Adipocyte (in vitro differentiated cells): ENCODE measurements at regions not wholly inside any gene's neighbourhood (a gene's known extent, or its start where the extent isn't known, plus 50 kb on each side); places are given as distances from the start of the nearest gene placed in this dataset.
"Not testable (repeated sequence)": the region's sequence is repeated elsewhere in the genome, so short reads cannot be mapped to it uniquely, and the experiment has no call there.

ENCODE experiments used
- DNase-seq: peaks from one replicate; pipeline ENCODE4 v3.0.0-alpha.2; 2015; ENCODE audit warnings: low read depth
- H3K27me3 ChIP-seq: replicated peaks from 2 replicates; pipeline ENCODE4 v1.7.0; 2013; ENCODE audit warnings: mild to moderate bottlenecking, low read length, moderate library complexity; ENCODE audit not compliant: control insufficient read depth, insufficient read depth
- H3K36me3 ChIP-seq: 2 replicates; pipeline ENCODE4 v1.7.0; 2013; ENCODE audit warnings: low read length, mild to moderate bottlenecking, moderate library complexity; ENCODE audit not compliant: control insufficient read depth, insufficient read depth, severe bottlenecking
- H3K4me1 ChIP-seq: 2 replicates; pipeline ENCODE4 v1.7.0; 2013; ENCODE audit warnings: mild to moderate bottlenecking, low read length, moderate library complexity; ENCODE audit not compliant: control insufficient read depth, insufficient read depth
- H3K4me3 ChIP-seq: 2 replicates; pipeline ENCODE4 v1.7.0; 2013; ENCODE audit warnings: mild to moderate bottlenecking, low read length, moderate library complexity
- H3K9ac ChIP-seq: 2 replicates; pipeline ENCODE4 v1.7.0; 2013; ENCODE audit warnings: mild to moderate bottlenecking, low read length, moderate library complexity
- H3K9me3 ChIP-seq: 2 replicates; pipeline ENCODE4 v1.7.0; 2013; ENCODE audit warnings: mild to moderate bottlenecking, low read length, moderate library complexity; ENCODE audit not compliant: control insufficient read depth

DNA sequence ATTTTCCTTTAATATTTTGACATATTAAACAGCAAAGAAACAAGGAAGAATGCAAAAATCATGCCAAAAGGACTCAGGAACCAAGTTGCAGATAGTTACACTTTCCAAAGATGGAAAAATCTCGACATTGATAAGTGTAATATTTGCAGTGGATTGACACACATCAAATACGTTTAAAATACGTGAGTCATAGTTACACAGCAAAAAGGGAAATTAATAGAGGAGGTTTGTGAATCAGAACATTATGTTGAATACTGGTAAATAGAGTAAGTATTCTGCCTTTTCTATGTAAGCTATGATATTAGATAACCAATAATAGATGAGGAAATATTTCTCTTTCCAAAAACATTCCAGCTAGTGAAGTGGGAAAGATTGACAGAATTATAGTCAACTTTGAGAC, 1761.3 kb upstream of the IGFBP7 start:
- H3K36me3 ChIP-seq: no peaks in the 10 kb centered on the region
- H3K4me1 ChIP-seq: no peaks in the 10 kb centered on the region
- no peaks in the 10 kb centered on the region for H3K9me3 ChIP-seq
- no peak overlapping the region for H3K9ac ChIP-seq
- DNase-seq: no peak
- H3K4me3 ChIP-seq: no peak overlapping the region
- no peaks in the 10 kb centered on the region for H3K27me3 ChIP-seq

DNA sequence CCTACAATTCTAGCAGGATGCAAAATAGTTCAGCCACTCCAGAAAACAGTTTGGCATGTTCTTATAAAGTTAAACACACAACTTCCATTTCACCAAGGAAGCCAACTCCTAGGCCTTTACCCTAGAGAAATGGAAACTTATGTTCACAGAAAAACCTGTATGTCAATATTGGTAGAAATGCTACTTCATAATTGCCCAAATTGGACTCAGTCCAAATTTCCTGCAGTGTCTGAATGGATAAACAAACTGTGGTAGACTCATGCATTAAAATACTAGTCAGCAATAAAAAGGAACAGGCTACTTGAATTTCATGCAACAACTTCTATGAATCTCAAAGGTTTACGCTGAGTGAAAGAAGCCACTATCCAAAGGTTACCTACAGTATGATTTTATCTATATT, 1738.8 kb upstream of the IGFBP7 start:
- H3K4me3 ChIP-seq: no peak overlapping the region
- no peak overlapping the region for H3K9ac ChIP-seq
- no peak for DNase-seq
- H3K36me3 ChIP-seq: no peaks in the 10 kb centered on the region
- no peaks in the 10 kb centered on the region for H3K4me1 ChIP-seq
- no peaks in the 10 kb centered on the region for H3K27me3 ChIP-seq
- no peaks in the 10 kb centered on the region for H3K9me3 ChIP-seq

DNA sequence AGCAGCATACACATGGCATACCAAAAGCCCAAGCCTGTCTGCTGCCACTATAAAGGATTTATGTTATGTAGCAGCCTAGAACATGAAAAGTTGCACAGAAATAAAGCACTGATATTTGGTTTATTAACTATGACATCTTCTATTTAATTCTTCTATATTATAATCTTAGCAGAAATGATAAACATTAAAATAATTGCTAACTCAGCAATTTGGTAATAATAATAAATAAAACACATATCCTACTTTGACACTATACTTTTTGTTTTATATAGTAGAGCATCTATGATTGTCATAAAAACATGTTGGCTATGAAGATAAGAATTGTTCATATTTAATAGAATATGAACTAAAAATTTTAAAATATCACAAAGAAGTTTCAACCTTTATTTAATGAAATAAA, 1733.3 kb upstream of the IGFBP7 start:
- H3K4me3 ChIP-seq: no peak overlapping the region
- H3K4me1 ChIP-seq: no peaks in the 10 kb centered on the region
- no peaks in the 10 kb centered on the region for H3K36me3 ChIP-seq
- no peak overlapping the region for H3K9ac ChIP-seq
- no peaks in the 10 kb centered on the region for H3K9me3 ChIP-seq
- H3K27me3 ChIP-seq: no peaks in the 10 kb centered on the region
- DNase-seq: no peak

DNA sequence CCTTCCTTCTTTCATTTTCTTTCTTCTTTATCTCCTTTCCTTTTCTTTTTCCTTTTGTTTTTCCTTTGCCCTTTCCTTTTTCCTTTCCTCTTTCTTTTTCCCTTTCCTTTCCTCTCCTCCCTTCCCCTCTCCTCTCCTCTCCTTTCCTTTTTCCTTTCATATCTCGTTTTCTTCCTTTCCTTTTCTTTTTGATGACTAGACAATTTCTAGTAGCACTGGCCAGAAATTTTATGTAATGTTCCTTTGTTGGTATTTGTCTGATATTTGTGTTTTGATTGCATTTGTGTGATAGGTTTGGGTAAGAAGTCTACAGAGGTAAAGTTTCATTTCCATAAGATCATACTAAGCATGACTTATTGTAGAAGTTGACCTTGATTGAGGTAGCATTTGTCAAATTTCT, 1722.9 kb upstream of the IGFBP7 start:
- DNase-seq: no peak
- no peak overlapping the region for H3K4me3 ChIP-seq

DNA sequence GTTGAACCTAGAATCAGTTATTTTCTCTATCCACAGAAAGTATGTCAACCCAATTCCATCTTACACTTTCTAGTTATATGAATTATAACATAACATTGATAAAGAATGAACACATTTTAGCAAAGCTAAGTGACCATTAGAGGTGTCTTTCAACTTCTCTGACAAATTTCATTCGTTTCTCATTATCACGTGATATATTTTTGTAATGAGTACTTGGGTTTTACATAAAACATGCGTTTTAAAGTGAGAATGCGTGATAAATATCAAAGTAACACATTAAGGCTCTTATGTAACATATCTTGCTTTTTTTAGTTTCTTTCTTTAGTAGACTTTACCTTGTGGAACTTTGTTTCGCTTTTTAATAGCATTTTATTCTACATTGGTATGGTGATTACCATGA, 1715.1 kb upstream of the IGFBP7 start:
- Histone ChIP-seq H3K4me1 (no peaks in the 10 kb centered on the region), H3K36me3 (no peaks in the 10 kb centered on the region), H3K9me3 (no peaks in the 10 kb centered on the region), H3K27me3 (no peaks in the 10 kb centered on the region), H3K9ac (no peak overlapping the region), H3K4me3 (no peak overlapping the region)
- no peak for DNase-seq

More for the DNA sequence above, 1722.9 kb upstream of the IGFBP7 start:
- Histone ChIP-seq H3K4me1 (no peaks in the 10 kb centered on the region), H3K27me3 (no peaks in the 10 kb centered on the region), H3K36me3 (no peaks in the 10 kb centered on the region), H3K9ac (no peak overlapping the region), H3K9me3 (no peaks in the 10 kb centered on the region)

DNA sequence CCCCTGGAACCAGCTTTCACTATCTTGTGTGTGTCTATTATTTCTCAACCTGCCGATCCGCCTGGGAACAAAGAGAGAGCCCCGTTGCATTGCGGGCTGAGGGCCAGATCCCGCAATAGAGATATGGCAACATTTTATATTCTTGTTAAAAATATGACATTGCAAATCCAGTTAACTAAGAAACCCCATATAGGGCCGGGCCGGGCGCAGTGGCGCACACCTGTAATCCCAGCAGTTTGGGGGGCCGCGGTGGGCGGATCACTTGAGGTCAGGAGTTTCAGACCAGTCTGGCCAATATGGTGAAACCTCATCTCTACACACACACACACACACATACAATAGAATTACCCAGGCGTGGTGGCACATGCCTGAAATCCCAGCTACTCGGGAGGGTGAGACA, 1708.4 kb upstream of the IGFBP7 start:
- not testable (repeated sequence) for H3K36me3 ChIP-seq, DNase-seq, H3K4me1 ChIP-seq, H3K9me3 ChIP-seq, H3K9ac ChIP-seq, H3K27me3 ChIP-seq, H3K4me3 ChIP-seq

DNA sequence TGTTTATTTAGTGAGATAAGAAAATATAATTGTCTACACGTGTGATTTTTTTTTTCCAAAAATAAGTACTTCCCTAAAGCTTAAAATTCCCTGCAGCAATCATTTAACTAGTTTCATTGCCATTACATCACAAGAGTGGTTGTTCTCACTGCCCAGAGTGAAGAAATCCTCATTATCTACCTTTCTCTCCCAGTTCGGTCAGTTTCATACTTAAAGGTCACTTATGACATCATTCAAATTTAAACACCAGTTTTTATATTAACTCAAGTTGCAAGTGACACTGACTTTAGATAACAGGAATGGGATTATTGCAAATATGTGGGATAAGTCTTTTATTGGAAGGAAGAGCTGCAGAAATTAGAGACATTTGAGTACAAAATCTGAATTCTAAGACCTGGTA, 1699.8 kb upstream of the IGFBP7 start:
- H3K4me1 ChIP-seq: no peaks in the 10 kb centered on the region
- no peaks in the 10 kb centered on the region for H3K36me3 ChIP-seq
- no peaks in the 10 kb centered on the region for H3K27me3 ChIP-seq
- H3K9ac ChIP-seq: no peak overlapping the region
- no peaks in the 10 kb centered on the region for H3K9me3 ChIP-seq
- DNase-seq: no peak
- H3K4me3 ChIP-seq: no peak overlapping the region

DNA sequence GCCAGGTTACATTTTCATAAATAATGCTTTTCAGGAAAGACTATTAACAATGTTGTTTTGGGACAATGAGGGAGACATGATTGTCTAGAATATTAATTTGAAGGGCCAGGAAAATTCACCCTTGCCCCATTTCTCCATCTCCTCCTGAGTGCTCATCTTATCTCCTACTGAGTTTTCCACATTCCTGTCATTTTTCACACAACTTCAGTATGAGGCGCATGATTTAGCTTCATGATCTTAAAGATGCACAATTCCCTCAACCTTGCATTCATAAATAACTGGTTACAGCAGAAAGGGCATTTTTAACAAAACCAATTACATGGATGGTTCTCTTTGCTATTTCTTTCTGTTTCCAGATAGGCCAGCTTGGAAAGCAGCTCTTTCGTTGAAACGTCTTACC, 1699.2 kb upstream of the IGFBP7 start:
- Histone ChIP-seq H3K9ac (no peak overlapping the region), H3K9me3 (no peaks in the 10 kb centered on the region), H3K4me3 (no peak overlapping the region), H3K4me1 (no peaks in the 10 kb centered on the region), H3K36me3 (no peaks in the 10 kb centered on the region), H3K27me3 (no peaks in the 10 kb centered on the region)
- no peak for DNase-seq

DNA sequence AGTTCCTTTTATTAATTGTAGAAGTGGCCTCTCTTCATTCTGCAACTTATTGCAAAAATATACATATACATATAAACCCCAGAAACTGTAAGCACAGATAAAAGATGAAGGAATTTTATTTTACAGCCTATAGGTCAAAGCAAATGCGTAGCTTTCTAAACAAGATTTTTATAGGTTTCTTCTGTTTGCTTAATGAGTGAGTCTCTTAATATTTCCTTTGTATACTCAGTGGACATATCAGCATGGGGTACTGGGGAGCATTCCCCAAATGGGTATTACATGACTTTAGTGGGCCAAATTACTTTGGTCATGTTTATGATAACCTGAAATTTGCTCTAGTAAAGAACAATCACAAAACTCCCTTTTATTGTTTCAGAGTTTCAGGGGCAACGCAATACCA, 1698.6 kb upstream of the IGFBP7 start:
- no peaks in the 10 kb centered on the region for H3K27me3 ChIP-seq
- DNase-seq: no peak
- no peaks in the 10 kb centered on the region for H3K4me1 ChIP-seq
- no peaks in the 10 kb centered on the region for H3K9me3 ChIP-seq
- no peaks in the 10 kb centered on the region for H3K36me3 ChIP-seq
- H3K4me3 ChIP-seq: no peak overlapping the region
- no peak overlapping the region for H3K9ac ChIP-seq

DNA sequence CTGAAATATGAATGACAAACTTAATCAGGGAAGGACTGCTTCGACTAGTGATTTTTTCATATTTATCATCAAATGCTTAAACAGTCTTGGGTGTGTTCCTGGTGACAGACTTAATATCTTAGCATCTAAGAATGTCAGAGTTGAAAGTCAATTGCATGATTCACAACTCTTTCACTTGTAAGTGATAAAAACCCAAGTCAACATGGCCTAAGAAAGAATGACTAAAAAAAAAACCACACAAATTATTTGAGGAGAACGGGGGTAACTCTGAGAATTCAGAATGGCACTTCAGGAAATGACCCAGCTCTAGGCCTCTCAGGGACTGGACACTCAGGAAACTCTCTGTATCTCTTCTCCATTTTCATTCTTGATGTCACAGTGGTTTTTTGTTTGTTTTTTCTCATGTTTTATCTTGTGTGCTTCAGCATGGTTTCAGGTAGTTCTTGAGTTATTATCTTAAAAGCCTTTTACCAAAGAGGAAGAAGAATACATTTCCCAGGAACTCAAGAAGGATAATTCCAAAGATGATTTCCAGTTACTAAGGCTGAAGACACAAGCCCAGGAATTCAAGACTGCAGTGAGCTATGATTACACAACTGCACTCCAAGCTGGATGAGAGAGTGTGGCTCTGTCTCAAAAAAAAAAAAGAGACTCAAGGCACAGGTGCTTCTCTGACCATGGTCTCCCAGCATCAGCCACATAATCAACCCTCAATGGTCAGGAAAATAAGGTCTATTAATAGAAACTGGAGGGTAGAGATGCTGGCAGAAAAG, 1697.8 kb upstream of the IGFBP7 start:
- no peak for DNase-seq
- Histone ChIP-seq H3K9ac (no peak overlapping the region), H3K9me3 (no peaks in the 10 kb centered on the region), H3K36me3 (no peaks in the 10 kb centered on the region), H3K27me3 (no peaks in the 10 kb centered on the region), H3K4me1 (no peaks in the 10 kb centered on the region), H3K4me3 (no peak overlapping the region)

DNA sequence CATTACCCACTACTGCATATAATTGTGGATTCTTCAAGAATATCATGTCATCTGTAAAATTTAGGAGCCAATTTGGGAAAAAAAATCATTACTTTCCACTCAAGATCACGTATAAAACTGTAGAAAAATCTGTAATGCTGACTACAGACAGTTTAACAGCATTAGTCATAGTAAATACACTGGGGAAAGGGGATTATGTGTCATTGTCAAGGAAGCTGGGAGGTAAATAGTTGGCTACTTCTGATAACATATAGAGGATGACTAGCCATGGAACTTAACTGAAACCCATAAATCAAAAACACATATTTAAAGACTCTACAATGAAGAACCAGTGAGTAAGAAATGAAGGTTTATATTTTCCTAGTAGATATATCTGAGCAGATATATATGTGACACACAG, 1666.4 kb upstream of the IGFBP7 start:
- Histone ChIP-seq H3K36me3 (no peaks in the 10 kb centered on the region), H3K4me1 (no peaks in the 10 kb centered on the region), H3K9ac (no peak overlapping the region), H3K27me3 (no peaks in the 10 kb centered on the region), H3K9me3 (no peaks in the 10 kb centered on the region), H3K4me3 (no peak overlapping the region)
- DNase-seq: peak; percentile 38

DNA sequence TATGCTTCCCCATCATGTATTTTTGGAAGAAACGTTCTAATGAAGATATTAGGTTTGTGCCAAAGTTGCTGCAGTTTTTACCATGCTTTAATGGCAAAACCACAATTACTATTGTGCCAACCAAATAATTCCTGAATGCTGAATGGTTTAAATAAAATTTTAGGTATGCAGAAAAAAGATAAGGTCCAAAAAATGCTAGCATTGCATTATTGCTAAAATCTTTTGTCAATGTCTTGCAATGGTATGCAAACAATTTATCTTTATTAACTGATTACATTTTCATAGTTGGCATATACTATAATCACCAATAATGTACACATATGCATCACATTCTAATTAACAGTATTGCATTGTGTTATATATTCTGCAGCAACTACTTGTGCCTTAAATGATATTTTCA, 1657.4 kb upstream of the IGFBP7 start:
- Histone ChIP-seq H3K27me3 (no peaks in the 10 kb centered on the region), H3K9me3 (no peaks in the 10 kb centered on the region), H3K9ac (no peak overlapping the region), H3K36me3 (no peaks in the 10 kb centered on the region), H3K4me3 (no peak overlapping the region), H3K4me1 (no peaks in the 10 kb centered on the region)
- DNase-seq: no peak
